GM12878 (cell line): ENCODE measurements at regions not wholly inside any gene's neighbourhood (a gene's known extent, or its start where the extent isn't known, plus 50 kb on each side); places are given as distances from the start of the nearest gene placed in this dataset.
"Not testable (repeated sequence)": the region's sequence is repeated elsewhere in the genome, so short reads cannot be mapped to it uniquely, and the experiment has no call there.

Experiments used
- BHLHE40 ChIP-seq, 2 experiments: fragments of 450-650 bp in 1 of 2; IDR thresholded peaks; 2 replicates each; pipeline ENCODE4 v1.6.1; 2011 to 2017; ENCODE audit warnings: low read depth in 2 of 2, borderline replicate concordance in 1 of 2, improper control_type of control experiment in 1 of 2, low read length in 1 of 2, mild to moderate bottlenecking in 1 of 2
- GATAD2B ChIP-seq: fragments of 450-650 bp; conservative IDR thresholded peaks from 2 replicates; pipeline ENCODE4 v1.6.1; 2017; ENCODE audit warnings: low read depth, mild to moderate bottlenecking, moderate library complexity
- HDAC2 ChIP-seq: fragments of 200-600 bp; sonication (generic); IDR thresholded peaks from 2 replicates; pipeline ENCODE4 v1.6.1; 2017
- IKZF1 ChIP-seq: fragments of 450-650 bp; conservative IDR thresholded peaks from 2 replicates; pipeline ENCODE4 v1.6.1; 2017; ENCODE audit warnings: antibody characterized with exemption, mild to moderate bottlenecking
- NFYB ChIP-seq: IDR thresholded peaks from 2 replicates; pipeline ENCODE4 v1.6.1; 2011; ENCODE audit warnings: low read depth, mild to moderate bottlenecking, low read length, improper control_type of control experiment, moderate library complexity; ENCODE audit not compliant: insufficient read depth
- SIN3A ChIP-seq: IDR thresholded peaks from 2 replicates; pipeline ENCODE4 v1.6.1; 2012; ENCODE audit warnings: low read depth, low read length, improper control_type of control experiment
- ZNF217 ChIP-seq: fragments of 450-650 bp; IDR thresholded peaks from 2 replicates; pipeline ENCODE4 v1.6.1; 2017; ENCODE audit warnings: antibody characterized with exemption, mild to moderate bottlenecking
- ZZZ3 ChIP-seq: IDR thresholded peaks from 2 replicates; pipeline ENCODE4 v1.6.1; 2011; ENCODE audit warnings: low read depth; ENCODE audit not compliant: control insufficient read depth, insufficient read length
- TF ChIP-seq, protein P1 (sequence below): IDR thresholded peaks from 2 replicates; pipeline ENCODE4 v1.6.1; 2011; ENCODE audit warnings: low read depth, low read length, improper control_type of control experiment, borderline replicate concordance
- TF ChIP-seq, protein P2 (sequence below), 3 experiments: IDR thresholded peaks in 2 of 3; conservative IDR thresholded peaks in 1 of 3; 2 replicates each; pipeline ENCODE4 v1.5.1; 2011; ENCODE audit warnings: low read depth in 3 of 3, low read length in 3 of 3, mild to moderate bottlenecking in 3 of 3, control low read depth in 2 of 3, moderate library complexity in 2 of 3, inconsistent platforms in 1 of 3, mixed read lengths in 1 of 3; ENCODE audit not compliant: control insufficient read depth in 2 of 3, insufficient read depth in 1 of 3; ENCODE audit errors: extremely low read depth in 1 of 3

DNA sequence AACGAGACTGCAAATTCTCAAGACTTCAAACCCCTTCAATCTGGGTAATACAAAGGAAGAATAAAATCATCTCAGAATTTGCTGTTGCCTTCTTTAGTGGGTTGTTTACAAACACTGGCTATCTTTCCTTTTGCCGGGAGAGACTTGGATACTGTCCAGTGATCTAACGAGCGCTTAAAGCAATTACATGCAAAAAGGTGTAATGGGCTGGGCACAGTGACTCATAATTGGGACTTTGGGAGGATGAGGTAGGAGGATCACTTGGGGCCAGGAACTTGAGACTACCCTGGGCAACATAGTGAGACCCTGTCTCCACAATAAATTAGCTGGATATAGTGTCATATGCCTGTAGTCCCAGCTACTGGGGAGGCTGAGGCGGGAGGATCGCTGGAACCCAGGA, 52.2 kb upstream of the DEFB108B start:
- TF ChIP-seq GATAD2B; NFYB; SIN3A; BHLHE40 (IDR thresholded peaks at IDR 0.05; ENCODE audit: borderline replicate concordance in 1 of 2, low read depth in 2 of 2, low read length in 1 of 2); ZZZ3; HDAC2; ZNF217; IKZF1: not testable (repeated sequence)
- TF ChIP-seq, protein P1, sequence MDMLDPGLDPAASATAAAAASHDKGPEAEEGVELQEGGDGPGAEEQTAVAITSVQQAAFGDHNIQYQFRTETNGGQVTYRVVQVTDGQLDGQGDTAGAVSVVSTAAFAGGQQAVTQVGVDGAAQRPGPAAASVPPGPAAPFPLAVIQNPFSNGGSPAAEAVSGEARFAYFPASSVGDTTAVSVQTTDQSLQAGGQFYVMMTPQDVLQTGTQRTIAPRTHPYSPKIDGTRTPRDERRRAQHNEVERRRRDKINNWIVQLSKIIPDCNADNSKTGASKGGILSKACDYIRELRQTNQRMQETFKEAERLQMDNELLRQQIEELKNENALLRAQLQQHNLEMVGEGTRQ = not testable (repeated sequence)
- TF ChIP-seq, protein P2, sequence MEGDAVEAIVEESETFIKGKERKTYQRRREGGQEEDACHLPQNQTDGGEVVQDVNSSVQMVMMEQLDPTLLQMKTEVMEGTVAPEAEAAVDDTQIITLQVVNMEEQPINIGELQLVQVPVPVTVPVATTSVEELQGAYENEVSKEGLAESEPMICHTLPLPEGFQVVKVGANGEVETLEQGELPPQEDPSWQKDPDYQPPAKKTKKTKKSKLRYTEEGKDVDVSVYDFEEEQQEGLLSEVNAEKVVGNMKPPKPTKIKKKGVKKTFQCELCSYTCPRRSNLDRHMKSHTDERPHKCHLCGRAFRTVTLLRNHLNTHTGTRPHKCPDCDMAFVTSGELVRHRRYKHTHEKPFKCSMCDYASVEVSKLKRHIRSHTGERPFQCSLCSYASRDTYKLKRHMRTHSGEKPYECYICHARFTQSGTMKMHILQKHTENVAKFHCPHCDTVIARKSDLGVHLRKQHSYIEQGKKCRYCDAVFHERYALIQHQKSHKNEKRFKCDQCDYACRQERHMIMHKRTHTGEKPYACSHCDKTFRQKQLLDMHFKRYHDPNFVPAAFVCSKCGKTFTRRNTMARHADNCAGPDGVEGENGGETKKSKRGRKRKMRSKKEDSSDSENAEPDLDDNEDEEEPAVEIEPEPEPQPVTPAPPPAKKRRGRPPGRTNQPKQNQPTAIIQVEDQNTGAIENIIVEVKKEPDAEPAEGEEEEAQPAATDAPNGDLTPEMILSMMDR (IDR thresholded peaks at IDR 0.05 in 2 of 3, conservative IDR thresholded peaks at IDR 0.05 in 1 of 3; ENCODE audit: control insufficient read depth in 2 of 3, extremely low read depth in 1 of 3, insufficient read depth in 1 of 3, low read depth in 3 of 3, low read length in 3 of 3) = not testable (repeated sequence)
